HepG2 (cell line): ENCODE measurements at regions not wholly inside any gene's neighbourhood (a gene's known extent, or its start where the extent isn't known, plus 50 kb on each side); places are given as distances from the start of the nearest gene placed in this dataset.

ENCODE experiments used
- ATAC-seq: fragments of 200-7000 bp; cut with Tn5 transposase; 3 replicates; pipeline ENCODE4 v1.9.1; 2020; ENCODE audit warnings: mild to moderate bottlenecking, moderate library complexity
- BruUV-seq: library from RNA; stranded (reverse); fragments of 400-500 nt; replicated peaks from 2 replicates; lab custom pipeline; 2021; lab: Mats Ljungman, UMichigan
- CTCF ChIA-PET: fragments of 300-600 bp; formaldehyde crosslinking; extraction: SDS; loops from one replicate; lab custom pipeline; 2021; ENCODE audit warnings: low total read pairs, inconsistent platforms, low intra/inter-chr PET ratio; lab: Yijun Ruan, JAX
- POLR2A ChIA-PET: fragments of 350-600 bp; sonication (Branson Sonifier 250); formaldehyde crosslinking; loops from one replicate; lab custom pipeline; 2020; ENCODE audit warnings: antibody characterized with exemption, inconsistent platforms; lab: Yijun Ruan, JAX
- DNase-seq: peaks from one replicate; pipeline ENCODE4 v3.0.0-alpha.2; 2015; ENCODE audit warnings: low spot score
- FAIRE-seq: peaks from 3 replicates; lab custom pipeline; 2011; peaks lifted over from hg19 to GRCh38; lab: Jason Lieb, UNC
- H2AFZ ChIP-seq: one replicate; pipeline ENCODE4 v1.6.1; 2011; ENCODE audit warnings: low read length, inconsistent platforms
- H3K27ac ChIP-seq: fragments of 300-600 bp; 3 replicates; pipeline ENCODE4 v1.8.0; 2011; ENCODE audit warnings: mixed run types, mild to moderate bottlenecking, mixed read lengths, low read length, inconsistent platforms; ENCODE audit not compliant: insufficient read depth; ENCODE audit errors: extremely low read length
- H3K27me3 ChIP-seq, 2 experiments: fragments of 200-600 bp in 1 of 2; 2 replicates in 1 of 2; 3 replicates in 1 of 2; pipeline versions ENCODE4 v1.6.0 to v1.8.0; 2011; ENCODE audit warnings: low read length in 2 of 2, mild to moderate bottlenecking in 2 of 2, moderate library complexity in 2 of 2, inconsistent platforms in 1 of 2; ENCODE audit not compliant: insufficient read depth in 2 of 2, control insufficient read depth in 1 of 2
- H3K36me3 ChIP-seq, 2 experiments: fragments of 200-600 bp in 1 of 2; replicated peaks in 1 of 2; 2 replicates in 1 of 2; 3 replicates in 1 of 2; pipeline versions ENCODE4 v1.5.1 to v1.8.0; 2011; ENCODE audit warnings: low read length in 2 of 2, inconsistent platforms in 1 of 2; ENCODE audit not compliant: insufficient read depth in 2 of 2, control insufficient read depth in 1 of 2
- H3K4me1 ChIP-seq: 2 replicates; pipeline ENCODE4 v1.5.1; 2012; ENCODE audit warnings: low read length, inconsistent platforms; ENCODE audit not compliant: insufficient read depth
- H3K4me2 ChIP-seq: 2 replicates; pipeline ENCODE4 v1.6.0; 2011; ENCODE audit warnings: low read depth, low read length, inconsistent platforms
- H3K4me3 ChIP-seq, 3 experiments: fragments of 200-600 bp in 1 of 3; sonication (generic), shearing (Covaris generic) in 1 of 3; replicated peaks in 1 of 3; 2 replicates each; pipeline ENCODE4 v1.5.1; 2011 to 2016; ENCODE audit warnings: low read length in 3 of 3, inconsistent platforms in 2 of 3, low read depth in 2 of 3, mild to moderate bottlenecking in 2 of 3, control low read depth in 1 of 3, mixed read lengths in 1 of 3; ENCODE audit not compliant: insufficient read depth in 1 of 3
- H3K79me2 ChIP-seq: one replicate; pipeline ENCODE4 v1.6.1; 2011; ENCODE audit warnings: low read length, inconsistent platforms; ENCODE audit not compliant: insufficient read depth
- H3K9ac ChIP-seq: 2 replicates; pipeline ENCODE4 v1.6.0; 2011; ENCODE audit warnings: mild to moderate bottlenecking, low read depth, low read length, inconsistent platforms; ENCODE audit not compliant: insufficient read depth
- H3K9me3 ChIP-seq: 2 replicates; pipeline ENCODE4 v1.5.1; 2012; ENCODE audit warnings: mild to moderate bottlenecking, low read length
- H4K20me1 ChIP-seq: 2 replicates; pipeline ENCODE4 v1.6.0; 2011; ENCODE audit warnings: inconsistent platforms, mild to moderate bottlenecking, low read length, moderate library complexity; ENCODE audit not compliant: insufficient read depth
- GATA4 ChIP-seq: sonication (generic); IDR thresholded peaks from 2 replicates; pipeline ENCODE4 v1.6.1; 2016; ENCODE audit warnings: antibody characterized with exemption, low read depth, borderline replicate concordance
- MYC ChIP-seq: sonication (generic); formaldehyde crosslinking; IDR thresholded peaks from 2 replicates; pipeline ENCODE4 v1.9.0; 2021; ENCODE audit warnings: missing genetic modification reagents, borderline replicate concordance
- SRF ChIP-seq: IDR thresholded peaks from 2 replicates; pipeline ENCODE4 v1.6.1; 2011; ENCODE audit warnings: mild to moderate bottlenecking, low read depth, low read length, moderate library complexity
- U2AF1 ChIP-seq: fragments of 200-400 bp; formaldehyde crosslinking; optimal IDR thresholded peaks from 2 replicates; pipeline ENCODE3; 2017; ENCODE audit warnings: mild to moderate bottlenecking, low read depth, low read length
- ZFP82 ChIP-seq: sonication (generic); formaldehyde crosslinking; IDR thresholded peaks from 2 replicates; pipeline ENCODE4 v1.5.1; 2020; ENCODE audit warnings: mild to moderate bottlenecking, missing genetic modification reagents, borderline replicate concordance
- ZFP90 ChIP-seq: sonication (generic); formaldehyde crosslinking; IDR thresholded peaks from 2 replicates; pipeline ENCODE4 v1.8.0; 2022; ENCODE audit warnings: missing genetic modification reagents, mild to moderate bottlenecking, inconsistent platforms, borderline replicate concordance
- ZNF282 ChIP-seq: fragments of 450-650 bp; IDR thresholded peaks from 2 replicates; pipeline ENCODE4 v1.6.1; 2018; ENCODE audit not compliant: partially characterized antibody
- ZNF7 ChIP-seq: IDR thresholded peaks from 2 replicates; pipeline ENCODE4 v1.6.1; 2016; ENCODE audit warnings: missing biosample characterization, missing genetic modification reagents
- WGBS: methylation state at CpG from one replicate; pipeline ENCODE4 v1.1.6; 2017; ENCODE audit warnings: low lambda C conversion rate; 5-methylcytosine and 5-hydroxymethylcytosine counted together
- in situ Hi-C: cut with HindIII; loops from 2 replicates; pipeline ENCODE4 v1.10.0; 2017; ENCODE audit warnings: low pct_unique_long_range_greater_than_20kb; ENCODE audit not compliant: extremely low pct_ligation_motif_present
- intact Hi-C: fragments of 100-400 bp; cut with micrococcal nuclease; formaldehyde crosslinking; loops from one replicate; pipeline ENCODE4 v1.10.0; 2022; ENCODE audit not compliant: unreplicated experiment
- TF ChIP-seq, protein P1 (sequence below): sonication (generic); formaldehyde crosslinking; IDR thresholded peaks from 2 replicates; pipeline ENCODE4 v1.5.0; 2020; ENCODE audit warnings: missing genetic modification reagents, mild to moderate bottlenecking, borderline replicate concordance
- TF ChIP-seq, protein P2 (sequence below): sonication (generic); formaldehyde crosslinking; IDR thresholded peaks from 2 replicates; pipeline ENCODE4 v1.4.0; 2020; ENCODE audit warnings: missing genetic modification reagents
- TF ChIP-seq, protein P3 (sequence below): sonication (generic); formaldehyde crosslinking; IDR thresholded peaks from 2 replicates; pipeline ENCODE4 v1.5.1; 2020; ENCODE audit warnings: missing genetic modification reagents, mild to moderate bottlenecking, borderline replicate concordance
- TF ChIP-seq, protein P4 (sequence below): sonication (generic); formaldehyde crosslinking; IDR thresholded peaks from 2 replicates; pipeline ENCODE4 v1.4.0; 2020; ENCODE audit warnings: mild to moderate bottlenecking, low read depth, missing genetic modification reagents
- TF ChIP-seq, protein P5 (sequence below): sonication (generic); formaldehyde crosslinking; IDR thresholded peaks from 2 replicates; pipeline ENCODE4 v1.4.0; 2020; ENCODE audit warnings: missing genetic modification reagents

DNA sequence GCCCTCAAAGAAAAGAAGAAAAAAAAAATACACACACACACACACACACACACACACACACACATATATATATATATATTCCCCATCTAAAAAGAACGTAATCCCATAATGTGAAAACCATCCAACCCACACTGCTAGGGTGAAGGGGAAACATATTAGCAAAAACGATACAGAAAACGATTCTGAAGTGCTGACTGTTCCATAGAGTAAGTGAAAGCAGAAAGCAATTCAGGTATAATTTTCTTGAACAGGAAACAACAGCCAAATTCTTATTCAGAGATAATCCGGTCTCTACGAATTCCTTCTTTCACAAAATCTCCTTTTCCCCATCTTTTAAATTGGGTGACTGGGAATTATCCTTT, 393.5 kb downstream of the NOVA1 start:
- Histone ChIP-seq H3K36me3 (no peaks in the 10 kb centered on the region), H3K4me2 (peak overlapping the region; percentile 37), H3K9ac (no peak overlapping the region), H3K27me3 (peaks cover 0 to 10% of the 10 kb centered on the region in 2 experiments; a peak in 4 of 5 replicates), H3K4me1 (no peaks in the 10 kb centered on the region), H2AFZ (no peak overlapping the region), H3K27ac (no peak overlapping the region), H3K79me2 (no peaks in the 10 kb centered on the region), H3K4me3 (0 out of 6 replicates have a peak overlapping the region, but pooled peaks of 1 of the 3 experiments have one; percentile 8), H3K9me3 (peaks cover 51% of the 10 kb centered on the region), H4K20me1 (no peaks in the 10 kb centered on the region)
- in situ Hi-C loops: no loop called here
- DNase-seq (no peak), ATAC-seq (peak; percentile 51), FAIRE-seq (no peak)
- BruUV-seq: no TSS peak
- CTCF ChIA-PET: no interaction called here
- POLR2A ChIA-PET: no interaction called here
- intact Hi-C loops: no loop called here
- 14% methylated on average over 5 of the region's 5 CpGs for WGBS
- TF ChIP-seq, protein P1, sequence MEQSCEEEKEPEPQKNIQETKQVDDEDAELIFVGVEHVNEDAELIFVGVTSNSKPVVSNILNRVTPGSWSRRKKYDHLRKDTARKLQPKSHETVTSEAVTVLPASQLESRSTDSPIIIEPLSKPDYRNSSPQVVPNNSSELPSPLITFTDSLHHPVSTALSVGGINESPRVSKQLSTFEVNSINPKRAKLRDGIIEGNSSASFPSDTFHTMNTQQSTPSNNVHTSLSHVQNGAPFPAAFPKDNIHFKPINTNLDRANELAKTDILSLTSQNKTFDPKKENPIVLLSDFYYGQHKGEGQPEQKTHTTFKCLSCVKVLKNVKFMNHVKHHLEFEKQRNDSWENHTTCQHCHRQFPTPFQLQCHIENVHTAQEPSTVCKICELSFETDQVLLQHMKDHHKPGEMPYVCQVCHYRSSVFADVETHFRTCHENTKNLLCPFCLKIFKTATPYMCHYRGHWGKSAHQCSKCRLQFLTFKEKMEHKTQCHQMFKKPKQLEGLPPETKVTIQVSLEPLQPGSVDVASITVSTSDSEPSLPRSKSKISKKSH: no peak
- no peak for TF ChIP-seq GATA4
- TF ChIP-seq, protein P2, sequence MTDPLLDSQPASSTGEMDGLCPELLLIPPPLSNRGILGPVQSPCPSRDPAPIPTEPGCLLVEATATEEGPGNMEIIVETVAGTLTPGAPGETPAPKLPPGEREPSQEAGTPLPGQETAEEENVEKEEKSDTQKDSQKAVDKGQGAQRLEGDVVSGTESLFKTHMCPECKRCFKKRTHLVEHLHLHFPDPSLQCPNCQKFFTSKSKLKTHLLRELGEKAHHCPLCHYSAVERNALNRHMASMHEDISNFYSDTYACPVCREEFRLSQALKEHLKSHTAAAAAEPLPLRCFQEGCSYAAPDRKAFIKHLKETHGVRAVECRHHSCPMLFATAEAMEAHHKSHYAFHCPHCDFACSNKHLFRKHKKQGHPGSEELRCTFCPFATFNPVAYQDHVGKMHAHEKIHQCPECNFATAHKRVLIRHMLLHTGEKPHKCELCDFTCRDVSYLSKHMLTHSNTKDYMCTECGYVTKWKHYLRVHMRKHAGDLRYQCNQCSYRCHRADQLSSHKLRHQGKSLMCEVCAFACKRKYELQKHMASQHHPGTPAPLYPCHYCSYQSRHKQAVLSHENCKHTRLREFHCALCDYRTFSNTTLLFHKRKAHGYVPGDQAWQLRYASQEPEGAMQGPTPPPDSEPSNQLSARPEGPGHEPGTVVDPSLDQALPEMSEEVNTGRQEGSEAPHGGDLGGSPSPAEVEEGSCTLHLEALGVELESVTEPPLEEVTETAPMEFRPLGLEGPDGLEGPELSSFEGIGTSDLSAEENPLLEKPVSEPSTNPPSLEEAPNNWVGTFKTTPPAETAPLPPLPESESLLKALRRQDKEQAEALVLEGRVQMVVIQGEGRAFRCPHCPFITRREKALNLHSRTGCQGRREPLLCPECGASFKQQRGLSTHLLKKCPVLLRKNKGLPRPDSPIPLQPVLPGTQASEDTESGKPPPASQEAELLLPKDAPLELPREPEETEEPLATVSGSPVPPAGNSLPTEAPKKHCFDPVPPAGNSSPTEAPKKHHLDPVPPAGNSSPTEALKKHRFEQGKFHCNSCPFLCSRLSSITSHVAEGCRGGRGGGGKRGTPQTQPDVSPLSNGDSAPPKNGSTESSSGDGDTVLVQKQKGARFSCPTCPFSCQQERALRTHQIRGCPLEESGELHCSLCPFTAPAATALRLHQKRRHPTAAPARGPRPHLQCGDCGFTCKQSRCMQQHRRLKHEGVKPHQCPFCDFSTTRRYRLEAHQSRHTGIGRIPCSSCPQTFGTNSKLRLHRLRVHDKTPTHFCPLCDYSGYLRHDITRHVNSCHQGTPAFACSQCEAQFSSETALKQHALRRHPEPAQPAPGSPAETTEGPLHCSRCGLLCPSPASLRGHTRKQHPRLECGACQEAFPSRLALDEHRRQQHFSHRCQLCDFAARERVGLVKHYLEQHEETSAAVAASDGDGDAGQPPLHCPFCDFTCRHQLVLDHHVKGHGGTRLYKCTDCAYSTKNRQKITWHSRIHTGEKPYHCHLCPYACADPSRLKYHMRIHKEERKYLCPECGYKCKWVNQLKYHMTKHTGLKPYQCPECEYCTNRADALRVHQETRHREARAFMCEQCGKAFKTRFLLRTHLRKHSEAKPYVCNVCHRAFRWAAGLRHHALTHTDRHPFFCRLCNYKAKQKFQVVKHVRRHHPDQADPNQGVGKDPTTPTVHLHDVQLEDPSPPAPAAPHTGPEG: no peak
- no peak for TF ChIP-seq ZFP82
- no peak for TF ChIP-seq ZNF7 (CRISPR knock-in tag)
- TF ChIP-seq, protein P3, sequence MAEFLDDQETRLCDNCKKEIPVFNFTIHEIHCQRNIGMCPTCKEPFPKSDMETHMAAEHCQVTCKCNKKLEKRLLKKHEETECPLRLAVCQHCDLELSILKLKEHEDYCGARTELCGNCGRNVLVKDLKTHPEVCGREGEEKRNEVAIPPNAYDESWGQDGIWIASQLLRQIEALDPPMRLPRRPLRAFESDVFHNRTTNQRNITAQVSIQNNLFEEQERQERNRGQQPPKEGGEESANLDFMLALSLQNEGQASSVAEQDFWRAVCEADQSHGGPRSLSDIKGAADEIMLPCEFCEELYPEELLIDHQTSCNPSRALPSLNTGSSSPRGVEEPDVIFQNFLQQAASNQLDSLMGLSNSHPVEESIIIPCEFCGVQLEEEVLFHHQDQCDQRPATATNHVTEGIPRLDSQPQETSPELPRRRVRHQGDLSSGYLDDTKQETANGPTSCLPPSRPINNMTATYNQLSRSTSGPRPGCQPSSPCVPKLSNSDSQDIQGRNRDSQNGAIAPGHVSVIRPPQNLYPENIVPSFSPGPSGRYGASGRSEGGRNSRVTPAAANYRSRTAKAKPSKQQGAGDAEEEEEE (CRISPR knock-in tag): no peak
- TF ChIP-seq, protein P4, sequence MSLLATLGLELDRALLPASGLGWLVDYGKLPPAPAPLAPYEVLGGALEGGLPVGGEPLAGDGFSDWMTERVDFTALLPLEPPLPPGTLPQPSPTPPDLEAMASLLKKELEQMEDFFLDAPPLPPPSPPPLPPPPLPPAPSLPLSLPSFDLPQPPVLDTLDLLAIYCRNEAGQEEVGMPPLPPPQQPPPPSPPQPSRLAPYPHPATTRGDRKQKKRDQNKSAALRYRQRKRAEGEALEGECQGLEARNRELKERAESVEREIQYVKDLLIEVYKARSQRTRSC (CRISPR knock-in tag): no peak
- no peak for TF ChIP-seq MYC
- TF ChIP-seq ZNF282: no peak
- TF ChIP-seq, protein P5, sequence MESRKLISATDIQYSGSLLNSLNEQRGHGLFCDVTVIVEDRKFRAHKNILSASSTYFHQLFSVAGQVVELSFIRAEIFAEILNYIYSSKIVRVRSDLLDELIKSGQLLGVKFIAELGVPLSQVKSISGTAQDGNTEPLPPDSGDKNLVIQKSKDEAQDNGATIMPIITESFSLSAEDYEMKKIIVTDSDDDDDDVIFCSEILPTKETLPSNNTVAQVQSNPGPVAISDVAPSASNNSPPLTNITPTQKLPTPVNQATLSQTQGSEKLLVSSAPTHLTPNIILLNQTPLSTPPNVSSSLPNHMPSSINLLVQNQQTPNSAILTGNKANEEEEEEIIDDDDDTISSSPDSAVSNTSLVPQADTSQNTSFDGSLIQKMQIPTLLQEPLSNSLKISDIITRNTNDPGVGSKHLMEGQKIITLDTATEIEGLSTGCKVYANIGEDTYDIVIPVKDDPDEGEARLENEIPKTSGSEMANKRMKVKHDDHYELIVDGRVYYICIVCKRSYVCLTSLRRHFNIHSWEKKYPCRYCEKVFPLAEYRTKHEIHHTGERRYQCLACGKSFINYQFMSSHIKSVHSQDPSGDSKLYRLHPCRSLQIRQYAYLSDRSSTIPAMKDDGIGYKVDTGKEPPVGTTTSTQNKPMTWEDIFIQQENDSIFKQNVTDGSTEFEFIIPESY (CRISPR knock-in tag): no peak
- no peak for TF ChIP-seq U2AF1
- TF ChIP-seq SRF: no peak
- no peak for TF ChIP-seq ZFP90 (CRISPR knock-in tag)
